OCI-LY3 (cell line): ENCODE measurements at regions not wholly inside any gene's neighbourhood (a gene's known extent, or its start where the extent isn't known, plus 50 kb on each side); places are given as distances from the start of the nearest gene placed in this dataset.

Source experiments
- H2AFZ ChIP-seq: fragments of 200-600, 300-600 bp; shearing (Covaris generic); 2 replicates; pipeline ENCODE4 v1.6.0; 2014; ENCODE audit warnings: antibody characterized with exemption, low read depth, low read length
- H3K27ac ChIP-seq: fragments of 200-600, 300-600 bp; sonication (generic); 2 replicates; pipeline ENCODE4 v1.5.1; 2014; ENCODE audit warnings: mild to moderate bottlenecking, low read length, moderate library complexity, mixed read lengths
- H3K27me3 ChIP-seq: fragments of 200-600, 300-600 bp; sonication (generic); 2 replicates; pipeline ENCODE4 v1.6.1; 2014; ENCODE audit warnings: low read depth, low read length, mixed read lengths
- H3K36me3 ChIP-seq: fragments of 200-600, 300-600 bp; sonication (generic); replicated peaks from 2 replicates; pipeline ENCODE3; 2014; ENCODE audit warnings: low read depth, low read length, mixed read lengths
- H3K4me1 ChIP-seq: fragments of 300-600, 200-600 bp; sonication (generic); 2 replicates; pipeline ENCODE4 v1.6.1; 2014; ENCODE audit warnings: low read length, mixed read lengths
- H3K4me2 ChIP-seq: fragments of 200-600, 300-600 bp; sonication (generic); 2 replicates; pipeline ENCODE4 v1.6.1; 2014; ENCODE audit warnings: low read length, mixed read lengths
- H3K4me3 ChIP-seq: fragments of 300-600, 200-600 bp; sonication (generic); 2 replicates; pipeline ENCODE4 v1.5.1; 2014; ENCODE audit warnings: antibody characterized with exemption, mild to moderate bottlenecking, low read length, moderate library complexity
- H3K79me2 ChIP-seq: fragments of 300-600, 200-600 bp; shearing (Covaris generic); 2 replicates; pipeline ENCODE4 v1.6.1; 2014; ENCODE audit warnings: mild to moderate bottlenecking, low read length, mixed read lengths
- H3K9ac ChIP-seq: fragments of 300-600, 200-600 bp; shearing (Covaris generic); 2 replicates; pipeline ENCODE4 v1.6.0; 2014; ENCODE audit warnings: mild to moderate bottlenecking, low read length, moderate library complexity
- H3K9me3 ChIP-seq: fragments of 200-600, 300-600 bp; shearing (Covaris generic); 2 replicates; pipeline ENCODE4 v1.6.1; 2014; ENCODE audit warnings: low read length, mixed read lengths; ENCODE audit not compliant: insufficient read depth
- H4K20me1 ChIP-seq: fragments of 200-600, 300-600 bp; sonication (generic); 2 replicates; pipeline ENCODE4 v1.6.1; 2016; ENCODE audit warnings: low read length, mixed read lengths; ENCODE audit not compliant: insufficient read depth
- CTCF ChIP-seq: fragments of 200-600, 300-600 bp; sonication (generic); IDR thresholded peaks from 2 replicates; pipeline ENCODE4 v1.5.1; 2014; ENCODE audit warnings: antibody characterized with exemption, low read length, low read depth
- EZH2phosphoT487 ChIP-seq: fragments of 200-600 bp; shearing (Covaris generic); IDR thresholded peaks from 2 replicates; pipeline ENCODE4 v1.6.1; 2018; ENCODE audit warnings: antibody characterized with exemption, mixed run types, low read depth

GRCh38 chr22:48427731-48428211 is 1399.9 kb downstream of the BRD1 start:
- Histone ChIP-seq H3K27ac (no peak overlapping the region), H3K9ac (no peak overlapping the region), H3K36me3 (no peaks in the 10 kb centered on the region), H4K20me1 (peaks cover 7% of the 10 kb centered on the region; the same call in 1 of the 2 replicates), H2AFZ (no peak overlapping the region), H3K9me3 (no peaks in the 10 kb centered on the region), H3K27me3 (peaks cover 32% of the 10 kb centered on the region), H3K4me2 (no peak overlapping the region), H3K79me2 (no peaks in the 10 kb centered on the region), H3K4me3 (no peak overlapping the region), H3K4me1 (no peaks in the 10 kb centered on the region)
- TF ChIP-seq EZH2phosphoT487 = no peak
- no peak for TF ChIP-seq CTCF

DNA sequence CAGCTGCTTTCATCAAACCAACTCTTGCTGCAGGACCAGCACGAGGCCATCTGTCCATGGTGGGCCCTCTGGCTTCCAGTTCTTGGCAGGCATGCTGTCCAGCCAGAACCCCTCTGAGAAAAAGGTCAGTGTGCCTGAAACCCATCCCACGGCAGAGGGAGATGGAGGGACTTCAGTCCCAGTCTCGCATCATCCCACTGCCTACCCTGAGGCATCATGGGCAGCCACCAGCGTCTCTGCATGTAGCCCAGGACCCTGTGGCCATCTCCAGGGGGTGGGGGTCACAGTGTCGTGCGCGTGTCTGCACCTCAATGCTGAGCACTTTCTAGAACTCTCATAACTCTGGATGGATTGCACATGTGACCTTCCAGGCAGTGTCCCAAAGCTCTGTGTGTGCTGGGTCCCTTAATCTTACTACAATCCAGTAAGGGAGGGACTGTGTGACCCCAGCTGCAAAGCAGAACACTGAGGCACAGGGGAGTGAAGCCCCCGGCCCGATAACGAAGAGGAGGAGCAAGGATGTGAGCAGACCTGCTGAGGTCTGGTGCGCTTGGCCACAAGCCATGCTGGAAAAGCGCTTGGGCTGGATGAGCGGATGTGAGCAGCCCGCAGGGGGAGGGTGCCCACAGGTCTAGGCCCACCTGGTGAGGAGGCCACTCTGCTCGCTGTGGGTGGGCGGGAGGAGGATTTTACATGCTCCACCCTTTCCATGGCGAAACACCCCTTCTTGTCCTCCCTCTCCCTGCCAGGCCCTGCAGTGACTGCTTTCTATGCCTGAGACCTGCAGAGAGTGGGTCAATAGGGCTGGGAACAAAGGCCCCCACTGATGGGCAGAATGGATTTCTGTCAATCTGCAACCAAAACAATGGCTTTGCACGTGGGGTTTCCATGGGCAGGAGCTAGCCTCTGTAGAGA is 1401.0 kb downstream of the BRD1 start:
- Histone ChIP-seq H3K36me3 (no peaks in the 10 kb centered on the region), H3K79me2 (no peaks in the 10 kb centered on the region), H3K4me2 (no peak overlapping the region), H3K4me1 (no peaks in the 10 kb centered on the region), H2AFZ (no peak overlapping the region), H3K9ac (no peak overlapping the region), H3K4me3 (no peak overlapping the region), H4K20me1 (peaks cover 7% of the 10 kb centered on the region; the same call in 1 of the 2 replicates), H3K27me3 (peaks cover 28% of the 10 kb centered on the region), H3K27ac (no peak overlapping the region), H3K9me3 (no peaks in the 10 kb centered on the region)
- TF ChIP-seq EZH2phosphoT487 (no peak), CTCF (no peak)

- TF ChIP-seq EZH2phosphoT487 (no peak), CTCF (no peak)
- Histone ChIP-seq H3K27me3 (peaks cover 24% of the 10 kb centered on the region), H2AFZ (no peak overlapping the region)
Measured at GRCh38 chr22:48425641-48426040, 1402.0 kb downstream of the BRD1 start.

DNA sequence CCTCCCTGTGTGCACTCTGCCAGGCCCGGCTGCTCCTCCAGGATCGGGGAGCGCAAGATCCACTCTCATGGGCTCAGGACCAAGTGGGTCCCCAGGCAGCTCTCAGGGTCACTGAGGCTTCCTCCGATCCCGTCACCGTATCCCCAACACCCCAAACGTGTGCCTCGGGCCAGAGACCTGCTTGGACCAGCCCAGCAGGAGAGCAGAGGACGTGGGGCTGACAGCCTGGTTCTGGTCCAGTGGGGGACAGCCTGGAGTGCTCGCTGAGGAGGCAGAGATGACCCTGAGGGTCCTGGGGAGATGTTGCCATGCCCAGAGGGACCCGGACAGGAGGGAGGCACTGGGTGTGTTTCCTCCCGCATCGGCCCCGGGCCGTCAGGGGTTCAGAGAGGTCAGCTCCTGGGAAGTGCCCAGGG is 1402.6 kb downstream of the BRD1 start:
- Histone ChIP-seq H3K36me3 (no peaks in the 10 kb centered on the region), H3K27ac (no peak overlapping the region), H4K20me1 (peaks cover 7% of the 10 kb centered on the region; the same call in 1 of the 2 replicates), H2AFZ (no peak overlapping the region), H3K79me2 (no peaks in the 10 kb centered on the region), H3K4me2 (no peak overlapping the region), H3K9me3 (no peaks in the 10 kb centered on the region), H3K9ac (no peak overlapping the region), H3K4me1 (no peaks in the 10 kb centered on the region), H3K27me3 (peaks cover 29% of the 10 kb centered on the region), H3K4me3 (no peak overlapping the region)
- no peak for TF ChIP-seq CTCF

More at GRCh38 chr22:48425641-48426040, 1402.0 kb downstream of the BRD1 start:
- no peak overlapping the region for H3K4me2 ChIP-seq
- no peak overlapping the region for H3K27ac ChIP-seq
- H3K4me1 ChIP-seq = no peaks in the 10 kb centered on the region
- no peaks in the 10 kb centered on the region for H3K79me2 ChIP-seq
- peaks cover 7% of the 10 kb centered on the region; the same call in 1 of the 2 replicates for H4K20me1 ChIP-seq
- H3K9me3 ChIP-seq = no peaks in the 10 kb centered on the region
- no peak overlapping the region for H3K9ac ChIP-seq
- no peak overlapping the region for H3K4me3 ChIP-seq
- H3K36me3 ChIP-seq = no peaks in the 10 kb centered on the region
